ENCODE measurements at regions not wholly inside any gene's neighbourhood (a gene's known extent, or its start where the extent isn't known, plus 50 kb on each side); places are given as distances from the start of the nearest gene placed in this dataset.

GRCh38 chr5:167205881-167206280 is 1085.6 kb upstream of the WWC1 start:
- Mint-ChIP-seq H3K27me3 (no peaks in the 10 kb centered on the region), H3K27ac (no peak overlapping the region), H3K4me1 (no peaks in the 10 kb centered on the region), H3K4me3 (no peak overlapping the region), H3K36me3 (no peaks in the 10 kb centered on the region), H3K9me3 (peaks cover 2% of the 10 kb centered on the region)
- no peak for DNase-seq

GRCh38 chr5:167207081-167207480 is 1084.4 kb upstream of the WWC1 start:
- H3K9me3 Mint-ChIP-seq: peaks cover 1% of the 10 kb centered on the region
- no peaks in the 10 kb centered on the region for H3K36me3 Mint-ChIP-seq
- H3K4me1 Mint-ChIP-seq: no peaks in the 10 kb centered on the region
- no peak overlapping the region for H3K27ac Mint-ChIP-seq
- no peaks in the 10 kb centered on the region for H3K27me3 Mint-ChIP-seq
- H3K4me3 Mint-ChIP-seq: no peak overlapping the region
- no peak for DNase-seq

- no peak for DNase-seq
- Mint-ChIP-seq H3K36me3 (no peaks in the 10 kb centered on the region), H3K9me3 (no peaks in the 10 kb centered on the region), H3K4me1 (no peaks in the 10 kb centered on the region), H3K27me3 (no peaks in the 10 kb centered on the region), H3K27ac (no peak overlapping the region), H3K4me3 (no peak overlapping the region)
Observed at GRCh38 chr5:167208911-167209310, 1082.5 kb upstream of the WWC1 start.

GRCh38 chr5:167217097-167217743 is 1074.2 kb upstream of the WWC1 start:
- H3K27me3 Mint-ChIP-seq: no peaks in the 10 kb centered on the region
- H3K9me3 Mint-ChIP-seq: peaks cover 1% of the 10 kb centered on the region
- H3K36me3 Mint-ChIP-seq: no peaks in the 10 kb centered on the region
- no peak overlapping the region for H3K4me3 Mint-ChIP-seq
- no peak overlapping the region for H3K27ac Mint-ChIP-seq
- DNase-seq: no peak
- H3K4me1 Mint-ChIP-seq: no peaks in the 10 kb centered on the region

GRCh38 chr5:167219298-167219697 is 1072.1 kb upstream of the WWC1 start:
- DNase-seq: no peak
- Mint-ChIP-seq H3K36me3 (no peaks in the 10 kb centered on the region), H3K27ac (no peak overlapping the region), H3K9me3 (peaks cover 1% of the 10 kb centered on the region), H3K4me1 (no peaks in the 10 kb centered on the region), H3K27me3 (no peaks in the 10 kb centered on the region), H3K4me3 (no peak overlapping the region)

GRCh38 chr5:167226386-167226785 is 1065.1 kb upstream of the WWC1 start:
- Mint-ChIP-seq H3K4me3 (no peak overlapping the region), H3K36me3 (no peaks in the 10 kb centered on the region), H3K9me3 (peaks cover 10% of the 10 kb centered on the region)

GRCh38 chr5:167228134-167228533 is 1063.3 kb upstream of the WWC1 start:
- Mint-ChIP-seq H3K27ac (no peak overlapping the region), H3K4me3 (no peak overlapping the region), H3K4me1 (no peaks in the 10 kb centered on the region), H3K36me3 (no peaks in the 10 kb centered on the region), H3K27me3 (no peaks in the 10 kb centered on the region), H3K9me3 (peaks cover 10% of the 10 kb centered on the region)
- no peak for DNase-seq

More at GRCh38 chr5:167226386-167226785, 1065.1 kb upstream of the WWC1 start:
- no peaks in the 10 kb centered on the region for H3K27me3 Mint-ChIP-seq
- no peak overlapping the region for H3K27ac Mint-ChIP-seq
- H3K4me1 Mint-ChIP-seq: no peaks in the 10 kb centered on the region
- DNase-seq: no peak

GRCh38 chr5:167229751-167230150 is 1061.7 kb upstream of the WWC1 start:
- no peak for DNase-seq
- Mint-ChIP-seq H3K4me3 (no peak overlapping the region), H3K9me3 (peaks cover 10% of the 10 kb centered on the region), H3K36me3 (no peaks in the 10 kb centered on the region), H3K4me1 (no peaks in the 10 kb centered on the region), H3K27me3 (no peaks in the 10 kb centered on the region), H3K27ac (no peak overlapping the region)

- H3K4me3 Mint-ChIP-seq: no peak overlapping the region
- no peaks in the 10 kb centered on the region for H3K27me3 Mint-ChIP-seq
- no peak overlapping the region for H3K27ac Mint-ChIP-seq
- H3K9me3 Mint-ChIP-seq: peaks cover 10% of the 10 kb centered on the region
- H3K36me3 Mint-ChIP-seq: no peaks in the 10 kb centered on the region
- DNase-seq: no peak
- H3K4me1 Mint-ChIP-seq: no peaks in the 10 kb centered on the region
Observed at GRCh38 chr5:167230414-167230813, 1061.0 kb upstream of the WWC1 start.

- DNase-seq: no peak
- Mint-ChIP-seq H3K27ac (no peak overlapping the region), H3K27me3 (no peaks in the 10 kb centered on the region), H3K4me1 (no peaks in the 10 kb centered on the region), H3K9me3 (peaks cover 6% of the 10 kb centered on the region), H3K4me3 (no peak overlapping the region), H3K36me3 (no peaks in the 10 kb centered on the region)
Observed at GRCh38 chr5:167232675-167233311, 1058.7 kb upstream of the WWC1 start.

- H3K4me3 Mint-ChIP-seq: no peak overlapping the region
- H3K36me3 Mint-ChIP-seq: no peaks in the 10 kb centered on the region
- H3K27me3 Mint-ChIP-seq: no peaks in the 10 kb centered on the region
- peaks cover 2% of the 10 kb centered on the region for H3K9me3 Mint-ChIP-seq
- DNase-seq: no peak
- no peak overlapping the region for H3K27ac Mint-ChIP-seq
- H3K4me1 Mint-ChIP-seq: no peaks in the 10 kb centered on the region
Observed at GRCh38 chr5:167233507-167234220, 1057.8 kb upstream of the WWC1 start.

- Mint-ChIP-seq H3K9me3 (no peaks in the 10 kb centered on the region), H3K4me3 (no peak overlapping the region), H3K36me3 (no peaks in the 10 kb centered on the region), H3K4me1 (no peaks in the 10 kb centered on the region), H3K27me3 (no peaks in the 10 kb centered on the region), H3K27ac (no peak overlapping the region)
- no peak for DNase-seq
Observed at GRCh38 chr5:167241436-167242067, 1049.9 kb upstream of the WWC1 start.

- H3K4me1 Mint-ChIP-seq: no peaks in the 10 kb centered on the region
Observed at GRCh38 chr5:167242701-167243100, 1048.7 kb upstream of the WWC1 start.

GRCh38 chr5:167243463-167243862 is 1048.0 kb upstream of the WWC1 start:
- H3K4me3 Mint-ChIP-seq: no peak overlapping the region
- H3K4me1 Mint-ChIP-seq: no peaks in the 10 kb centered on the region
- no peak overlapping the region for H3K27ac Mint-ChIP-seq
- H3K36me3 Mint-ChIP-seq: no peaks in the 10 kb centered on the region
- DNase-seq: no peak
- no peaks in the 10 kb centered on the region for H3K9me3 Mint-ChIP-seq
- H3K27me3 Mint-ChIP-seq: no peaks in the 10 kb centered on the region

More at GRCh38 chr5:167242701-167243100, 1048.7 kb upstream of the WWC1 start:
- no peaks in the 10 kb centered on the region for H3K27me3 Mint-ChIP-seq
- H3K27ac Mint-ChIP-seq: no peak overlapping the region
- DNase-seq: no peak
- H3K36me3 Mint-ChIP-seq: no peaks in the 10 kb centered on the region
- no peak overlapping the region for H3K4me3 Mint-ChIP-seq
- no peaks in the 10 kb centered on the region for H3K9me3 Mint-ChIP-seq

- no peaks in the 10 kb centered on the region for H3K36me3 Mint-ChIP-seq
- no peaks in the 10 kb centered on the region for H3K9me3 Mint-ChIP-seq
Observed at GRCh38 chr5:167244583-167244982, 1046.9 kb upstream of the WWC1 start.

More at GRCh38 chr5:167244583-167244982, 1046.9 kb upstream of the WWC1 start:
- H3K4me3 Mint-ChIP-seq: no peak overlapping the region
- H3K27me3 Mint-ChIP-seq: no peaks in the 10 kb centered on the region
- H3K4me1 Mint-ChIP-seq: no peaks in the 10 kb centered on the region
- H3K27ac Mint-ChIP-seq: no peak overlapping the region
- DNase-seq: no peak

All from activated naive CD8-positive, alpha-beta T cell treated with anti-CD3 and anti-CD28 coated beads for 36 hours (primary cell).